H1 (cell line): ENCODE measurements at regions not wholly inside any gene's neighbourhood (a gene's known extent, or its start where the extent isn't known, plus 50 kb on each side); places are given as distances from the start of the nearest gene placed in this dataset.

Experiments used
- CTCF ChIA-PET: fragments of 300-600 bp; sonication (Branson Sonifier 250); formaldehyde crosslinking; loops from one replicate; lab custom pipeline; 2021; ENCODE audit not compliant: partially characterized antibody; lab: Charles Lee
- POLR2A ChIA-PET: fragments of 300-600 bp; sonication (Branson Sonifier 250); formaldehyde crosslinking; loops from one replicate; lab custom pipeline; 2021; ENCODE audit warnings: inconsistent platforms; ENCODE audit not compliant: partially characterized antibody; lab: Charles Lee
- DNase-seq, 2 experiments: peaks; one replicate each; pipeline versions ENCODE4 v3.0.0 to v3.0.0-alpha.2; 2010 to 2022; ENCODE audit warnings: low spot score in 2 of 2, low read depth in 1 of 2, mixed read lengths in 1 of 2
- FAIRE-seq: peaks from 2 replicates; lab custom pipeline; 2011; peaks lifted over from hg19 to GRCh38; lab: Jason Lieb, UNC
- H2AFZ ChIP-seq: 2 replicates; pipeline ENCODE4 v1.8.1; 2012; ENCODE audit warnings: low read length, inconsistent platforms
- H2AK5ac ChIP-seq: 2 replicates; pipeline ENCODE4 v1.6.1; 2013; ENCODE audit warnings: low read depth, low read length
- H2BK120ac ChIP-seq: replicated peaks from 2 replicates; pipeline ENCODE3; 2013; ENCODE audit warnings: low read depth, low read length, inconsistent platforms
- H2BK12ac ChIP-seq: 2 replicates; pipeline ENCODE4 v1.6.1; 2013; ENCODE audit warnings: low read depth, low read length
- H2BK15ac ChIP-seq: 2 replicates; pipeline ENCODE4 v1.6.1; 2013; ENCODE audit warnings: low read length
- H2BK20ac ChIP-seq: 2 replicates; pipeline ENCODE4 v1.6.1; 2013; ENCODE audit warnings: low read length
- H2BK5ac ChIP-seq: 2 replicates; pipeline ENCODE4 v1.6.1; 2013; ENCODE audit warnings: low read depth, low read length
- H3K14ac ChIP-seq: 2 replicates; pipeline ENCODE4 v1.6.1; 2013; ENCODE audit warnings: inconsistent platforms; ENCODE audit not compliant: insufficient read length
- H3K18ac ChIP-seq: 2 replicates; pipeline ENCODE4 v1.6.1; 2013; ENCODE audit warnings: low read length; ENCODE audit errors: extremely low read depth
- H3K23ac ChIP-seq: 2 replicates; pipeline ENCODE4 v1.6.1; 2013; ENCODE audit warnings: inconsistent platforms; ENCODE audit not compliant: insufficient read length
- H3K23me2 ChIP-seq: 2 replicates; pipeline ENCODE4 v1.6.1; 2013; ENCODE audit warnings: low read depth, low read length
- H3K27ac ChIP-seq: 2 replicates; pipeline ENCODE4 v1.6.1; 2011; ENCODE audit warnings: low read depth, low read length, inconsistent platforms
- H3K27me3 ChIP-seq, 4 experiments: replicated peaks in 1 of 4; 1 replicate in 1 of 4; 2 replicates in 3 of 4; pipeline versions ENCODE4 v1.6.1 to v1.8.1; 2011 to 2013; ENCODE audit warnings: low read length in 3 of 4, mild to moderate bottlenecking in 3 of 4, inconsistent platforms in 2 of 4, mixed read lengths in 2 of 4, moderate library complexity in 1 of 4; ENCODE audit not compliant: control insufficient read depth in 3 of 4, insufficient read depth in 3 of 4; ENCODE audit errors: extremely low read depth in 1 of 4
- H3K36me3 ChIP-seq, 4 experiments: 2 replicates each; pipeline versions ENCODE4 v1.6.1 to v1.8.1; 2011 to 2013; ENCODE audit warnings: mild to moderate bottlenecking in 4 of 4, low read length in 3 of 4, moderate library complexity in 2 of 4, control low read depth in 1 of 4, inconsistent platforms in 1 of 4; ENCODE audit not compliant: insufficient read depth in 4 of 4, control insufficient read depth in 2 of 4
- H3K4ac ChIP-seq: replicated peaks from 2 replicates; pipeline ENCODE3; 2013; ENCODE audit warnings: low read length, low read depth, mixed read lengths, inconsistent platforms; ENCODE audit not compliant: insufficient read length
- H3K4me1 ChIP-seq, 4 experiments: replicated peaks in 1 of 4; 1 replicate in 1 of 4; 2 replicates in 3 of 4; pipeline versions ENCODE4 v1.6.1 to v1.8.1; 2011 to 2013; ENCODE audit warnings: low read length in 3 of 4, inconsistent platforms in 2 of 4, mixed read lengths in 1 of 4; ENCODE audit not compliant: insufficient read depth in 4 of 4, control insufficient read depth in 3 of 4
- H3K4me2 ChIP-seq, 2 experiments: 2 replicates each; pipeline versions ENCODE4 v1.6.1 to v1.8.1; 2011 to 2013; ENCODE audit warnings: low read depth in 2 of 2, low read length in 2 of 2, control low read depth in 1 of 2, inconsistent platforms in 1 of 2, mild to moderate bottlenecking in 1 of 2; ENCODE audit not compliant: insufficient read depth in 1 of 2
- H3K4me3 ChIP-seq, 4 experiments: fragments of 200-600, 300-600 bp in 1 of 4; sonication (generic), shearing (Covaris generic), sonication (Bioruptor Twin) in 1 of 4; 2 replicates each; pipeline versions ENCODE4 v1.5.1 to v1.8.1; 2011 to 2016; ENCODE audit warnings: low read length in 4 of 4, low read depth in 3 of 4, control low read depth in 2 of 4, inconsistent platforms in 2 of 4, mild to moderate bottlenecking in 2 of 4, mixed read lengths in 1 of 4, moderate library complexity in 1 of 4; ENCODE audit not compliant: insufficient read depth in 2 of 4; ENCODE audit errors: extremely low read depth in 1 of 4
- H3K56ac ChIP-seq: replicated peaks from 2 replicates; pipeline ENCODE3; 2013; ENCODE audit warnings: low read depth, mild to moderate bottlenecking, mixed read lengths, low read length, inconsistent platforms; ENCODE audit not compliant: insufficient read length
- H3K79me1 ChIP-seq: 2 replicates; pipeline ENCODE4 v1.6.1; 2013; ENCODE audit warnings: low read depth, low read length, control low read depth
- H3K79me2 ChIP-seq, 2 experiments: 2 replicates each; pipeline versions ENCODE4 v1.6.1 to v1.8.1; 2012 to 2013; ENCODE audit warnings: low read length in 2 of 2, mild to moderate bottlenecking in 2 of 2, inconsistent platforms in 1 of 2; ENCODE audit not compliant: insufficient read depth in 2 of 2, control insufficient read depth in 1 of 2
- H3K9ac ChIP-seq, 4 experiments: replicated peaks in 1 of 4; 1 replicate in 1 of 4; 2 replicates in 3 of 4; pipeline versions ENCODE4 v1.6.1 to v1.8.1; 2011 to 2013; ENCODE audit warnings: low read depth in 3 of 4, low read length in 3 of 4, control low read depth in 2 of 4, mild to moderate bottlenecking in 2 of 4, moderate library complexity in 2 of 4, inconsistent platforms in 1 of 4; ENCODE audit errors: extremely low read depth in 1 of 4
- H3K9me3 ChIP-seq, 2 experiments: 2 replicates each; pipeline versions ENCODE4 v1.6.1 to v1.8.1; 2012 to 2013; ENCODE audit warnings: mild to moderate bottlenecking in 2 of 2, moderate library complexity in 2 of 2, control low read depth in 1 of 2, inconsistent platforms in 1 of 2, low read depth in 1 of 2, low read length in 1 of 2, mixed read lengths in 1 of 2; ENCODE audit not compliant: insufficient read depth in 2 of 2
- H4K20me1 ChIP-seq, 2 experiments: replicated peaks in 1 of 2; 2 replicates each; pipeline versions ENCODE3 to v1.8.1; 2011 to 2013; ENCODE audit warnings: inconsistent platforms in 2 of 2, low read length in 2 of 2, mild to moderate bottlenecking in 1 of 2; ENCODE audit not compliant: insufficient read depth in 2 of 2, control insufficient read depth in 1 of 2
- H4K5ac ChIP-seq: 2 replicates; pipeline ENCODE4 v1.6.1; 2013; ENCODE audit warnings: low read length, low read depth, mixed read lengths, inconsistent platforms; ENCODE audit not compliant: insufficient read length
- H4K8ac ChIP-seq: 2 replicates; pipeline ENCODE4 v1.8.0; 2013; ENCODE audit warnings: mild to moderate bottlenecking, moderate library complexity, low read length, inconsistent platforms; ENCODE audit not compliant: insufficient read depth; ENCODE audit errors: extremely low read depth
- H4K91ac ChIP-seq: replicated peaks from 2 replicates; pipeline ENCODE3; 2013; ENCODE audit warnings: low read length, mixed read lengths, inconsistent platforms; ENCODE audit not compliant: insufficient read length
- CEBPB ChIP-seq: IDR thresholded peaks from 2 replicates; pipeline ENCODE4 v1.6.1; 2012; ENCODE audit warnings: low read depth, low read length
- CREB1 ChIP-seq: IDR thresholded peaks from 2 replicates; pipeline ENCODE4 v1.6.1; 2012; ENCODE audit warnings: inconsistent platforms
- CTBP2 ChIP-seq: IDR thresholded peaks from 2 replicates; pipeline ENCODE4 v1.7.0; 2011; ENCODE audit warnings: borderline replicate concordance, mild to moderate bottlenecking, moderate library complexity, mixed read lengths, low read length; ENCODE audit not compliant: insufficient read depth, insufficient read length
- EZH2 ChIP-seq: fragments of 200-600 bp; sonication (generic); IDR thresholded peaks from 2 replicates; pipeline ENCODE4 v1.7.1; 2012; ENCODE audit warnings: low read depth, mild to moderate bottlenecking, moderate library complexity, low read length, inconsistent platforms; ENCODE audit not compliant: severe bottlenecking
- GTF2F1 ChIP-seq: IDR thresholded peaks from 2 replicates; pipeline ENCODE4 v1.6.1; 2012; ENCODE audit warnings: low read depth, low read length, improper control_type of control experiment, borderline replicate concordance
- JUND ChIP-seq: IDR thresholded peaks from 2 replicates; pipeline ENCODE4 v1.6.1; 2011; ENCODE audit warnings: mild to moderate bottlenecking, improper control_type of control experiment, low read length
- RBBP5 ChIP-seq: IDR thresholded peaks from 2 replicates; pipeline ENCODE4 v1.7.1; 2012; ENCODE audit warnings: low read depth, mild to moderate bottlenecking, inconsistent platforms, low read length, moderate library complexity, borderline replicate concordance
- TBP ChIP-seq: IDR thresholded peaks from 2 replicates; pipeline ENCODE4 v1.6.1; 2011; ENCODE audit warnings: low read depth, low read length, improper control_type of control experiment
- WGBS, 2 experiments: shearing (Covaris generic) in 1 of 2; methylation state at CpG; one replicate each; pipeline versions ENCODE4 v1.1.6 to v1.1.7; 2013 to 2015; ENCODE audit warnings: low lambda C conversion rate in 2 of 2, mixed read lengths in 2 of 2, inconsistent platforms in 1 of 2, low coverage in 1 of 2, missing lambda C conversion rate in 1 of 2; ENCODE audit not compliant: insufficient replicate concordance in 2 of 2, insufficient coverage in 1 of 2, insufficient read length in 1 of 2; ENCODE audit errors: extremely low coverage in 1 of 2, missing lambda C conversion rate in 1 of 2; 5-methylcytosine and 5-hydroxymethylcytosine counted together
- TF ChIP-seq, protein P1 (sequence below): IDR thresholded peaks from 2 replicates; pipeline ENCODE4 v1.6.1; 2012; ENCODE audit warnings: inconsistent platforms

- H3K9ac ChIP-seq: no peak overlapping the region
- H2BK12ac ChIP-seq: no peak overlapping the region
- H2AFZ ChIP-seq: no peak overlapping the region
- H4K20me1 ChIP-seq: no peaks in the 10 kb centered on the region
- H2BK5ac ChIP-seq: no peak overlapping the region
- no peak overlapping the region for H3K27ac ChIP-seq
- ChIA-PET POLR2A (no interaction called here), CTCF (no interaction called here)
- no peak overlapping the region for H3K4me2 ChIP-seq
- H3K79me2 ChIP-seq: no peaks in the 10 kb centered on the region
- H3K23ac ChIP-seq: no peak overlapping the region
- H3K79me1 ChIP-seq: no peaks in the 10 kb centered on the region
- H3K4ac ChIP-seq: no peak overlapping the region
- no peaks in the 10 kb centered on the region for H3K27me3 ChIP-seq
- no peak overlapping the region for H4K5ac ChIP-seq
- H3K56ac ChIP-seq: no peak overlapping the region
- WGBS, 2 experiments: 88% methylated on average over 1 of the region's 1 CpG; no CpG with 5 or more reads in 1 of the 2 experiments
- H3K23me2 ChIP-seq: no peaks in the 10 kb centered on the region
- no peak overlapping the region for H2BK20ac ChIP-seq
- no peak overlapping the region for H4K8ac ChIP-seq
- FAIRE-seq: no peak
- H2AK5ac ChIP-seq: no peak overlapping the region
- H2BK15ac ChIP-seq: no peak overlapping the region
- H3K14ac ChIP-seq: no peak overlapping the region
- H4K91ac ChIP-seq: no peak overlapping the region
- DNase-seq: no peak
- H2BK120ac ChIP-seq: no peak overlapping the region
- H3K9me3 ChIP-seq: no peaks in the 10 kb centered on the region
- no peak overlapping the region for H3K18ac ChIP-seq
- H3K36me3 ChIP-seq: no peaks in the 10 kb centered on the region
- H3K4me1 ChIP-seq: no peaks in the 10 kb centered on the region
- no peak overlapping the region for H3K4me3 ChIP-seq
- no peak for TF ChIP-seq EZH2
- TF ChIP-seq CEBPB: no peak
- TF ChIP-seq GTF2F1: no peak
- no peak for TF ChIP-seq TBP
- TF ChIP-seq RBBP5: no peak
- no peak for TF ChIP-seq CREB1
- TF ChIP-seq JUND: no peak
- TF ChIP-seq, protein P1, sequence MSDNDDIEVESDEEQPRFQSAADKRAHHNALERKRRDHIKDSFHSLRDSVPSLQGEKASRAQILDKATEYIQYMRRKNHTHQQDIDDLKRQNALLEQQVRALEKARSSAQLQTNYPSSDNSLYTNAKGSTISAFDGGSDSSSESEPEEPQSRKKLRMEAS: no peak
- no peak for TF ChIP-seq CTBP2
Observed at GRCh38 chr12:29008786-29009185, 140.3 kb upstream of the FAR2 start.
